HUES6 (cell line): ENCODE measurements at regions not wholly inside any gene's neighbourhood (a gene's known extent, or its start where the extent isn't known, plus 50 kb on each side); places are given as distances from the start of the nearest gene placed in this dataset.

Source experiments
- H3K27ac ChIP-seq: 2 replicates; pipeline ENCODE4 v1.7.0; 2013; ENCODE audit warnings: low read depth, mild to moderate bottlenecking, low read length, inconsistent platforms
- H3K27me3 ChIP-seq: 2 replicates; pipeline ENCODE4 v1.6.1; 2013; ENCODE audit warnings: low read length; ENCODE audit not compliant: control insufficient read depth, insufficient read depth
- H3K36me3 ChIP-seq: 2 replicates; pipeline ENCODE4 v1.6.1; 2013; ENCODE audit warnings: low read length; ENCODE audit not compliant: control insufficient read depth, insufficient read depth
- H3K4me1 ChIP-seq: 2 replicates; pipeline ENCODE4 v1.6.1; 2013; ENCODE audit warnings: low read length; ENCODE audit not compliant: control insufficient read depth, insufficient read depth
- H3K4me3 ChIP-seq: 2 replicates; pipeline ENCODE4 v1.5.1; 2013; ENCODE audit warnings: low read depth, low read length
- H3K9ac ChIP-seq: one replicate; pipeline ENCODE4 v1.6.1; 2013; ENCODE audit warnings: mild to moderate bottlenecking, low read length
- H3K9me3 ChIP-seq: 2 replicates; pipeline ENCODE4 v1.6.1; 2013; ENCODE audit warnings: low read depth, low read length; ENCODE audit not compliant: control insufficient read depth, insufficient read depth

GRCh38 chr21:27646056-27646455, 679.2 kb upstream of the ADAMTS5 start:
- no peak overlapping the region for H3K27ac ChIP-seq
- H3K4me3 ChIP-seq: no peak overlapping the region
- H3K4me1 ChIP-seq: no peaks in the 10 kb centered on the region
- no peaks in the 10 kb centered on the region for H3K27me3 ChIP-seq
- no peaks in the 10 kb centered on the region for H3K36me3 ChIP-seq
- H3K9ac ChIP-seq: no peak overlapping the region
- H3K9me3 ChIP-seq: peaks cover 8% of the 10 kb centered on the region; the same call in 1 of the 2 replicates

- Histone ChIP-seq H3K27me3 (no peaks in the 10 kb centered on the region), H3K4me3 (no peak overlapping the region), H3K4me1 (no peaks in the 10 kb centered on the region), H3K9me3 (peaks cover 3% of the 10 kb centered on the region; the same call in 1 of the 2 replicates), H3K36me3 (no peaks in the 10 kb centered on the region), H3K9ac (no peak overlapping the region), H3K27ac (no peak overlapping the region)
Observed at GRCh38 chr21:27645285-27645684, 678.4 kb upstream of the ADAMTS5 start.

DNA sequence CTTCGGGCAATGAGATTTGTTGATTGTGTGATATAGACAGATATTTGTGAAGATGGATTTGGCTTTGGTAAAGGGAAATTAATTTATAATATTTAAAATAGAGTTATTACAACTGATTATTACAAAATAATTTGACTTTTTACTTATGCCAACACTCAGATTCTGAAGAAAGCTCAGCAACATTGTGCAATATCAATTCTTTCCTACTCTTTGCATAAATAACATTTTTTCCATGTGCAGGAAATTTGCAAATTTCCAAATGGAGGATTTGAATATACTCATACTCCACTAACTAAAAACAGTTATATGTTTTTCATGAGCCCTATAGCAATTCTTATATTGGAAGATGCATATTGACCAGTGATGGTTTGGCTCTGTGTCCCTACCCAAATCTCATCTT, 676.4 kb upstream of the ADAMTS5 start:
- no peaks in the 10 kb centered on the region for H3K36me3 ChIP-seq

DNA sequence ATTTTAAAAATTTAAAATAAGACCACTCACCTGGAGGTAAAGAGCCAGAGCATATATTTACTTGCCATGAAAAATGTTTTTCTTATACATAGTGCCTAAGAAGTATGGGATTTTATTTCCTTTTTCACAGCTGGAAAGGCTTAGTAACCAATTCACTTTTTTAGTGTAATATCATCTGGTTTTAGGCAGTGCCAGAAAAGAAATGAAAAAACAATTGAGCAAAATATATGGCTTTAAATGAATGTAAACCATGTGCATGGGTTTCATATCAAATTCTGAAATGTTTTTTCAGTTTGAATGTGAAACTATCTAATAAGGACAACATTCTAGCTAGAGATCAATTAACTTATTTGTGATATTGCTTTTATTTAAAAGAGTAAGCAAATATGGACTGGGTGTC, 672.4 kb upstream of the ADAMTS5 start:
- H3K27ac ChIP-seq: no peak overlapping the region
- H3K36me3 ChIP-seq: no peaks in the 10 kb centered on the region
- no peaks in the 10 kb centered on the region for H3K27me3 ChIP-seq
- peaks cover 3% of the 10 kb centered on the region; the same call in 1 of the 2 replicates for H3K9me3 ChIP-seq
- H3K4me1 ChIP-seq: no peaks in the 10 kb centered on the region
- no peak overlapping the region for H3K9ac ChIP-seq
- H3K4me3 ChIP-seq: no peak overlapping the region

More for the DNA sequence above, 676.4 kb upstream of the ADAMTS5 start:
- H3K4me1 ChIP-seq: no peaks in the 10 kb centered on the region
- no peak overlapping the region for H3K27ac ChIP-seq
- H3K27me3 ChIP-seq: no peaks in the 10 kb centered on the region
- no peak overlapping the region for H3K4me3 ChIP-seq
- H3K9me3 ChIP-seq: peaks cover 3% of the 10 kb centered on the region; the same call in 1 of the 2 replicates
- H3K9ac ChIP-seq: no peak overlapping the region

DNA sequence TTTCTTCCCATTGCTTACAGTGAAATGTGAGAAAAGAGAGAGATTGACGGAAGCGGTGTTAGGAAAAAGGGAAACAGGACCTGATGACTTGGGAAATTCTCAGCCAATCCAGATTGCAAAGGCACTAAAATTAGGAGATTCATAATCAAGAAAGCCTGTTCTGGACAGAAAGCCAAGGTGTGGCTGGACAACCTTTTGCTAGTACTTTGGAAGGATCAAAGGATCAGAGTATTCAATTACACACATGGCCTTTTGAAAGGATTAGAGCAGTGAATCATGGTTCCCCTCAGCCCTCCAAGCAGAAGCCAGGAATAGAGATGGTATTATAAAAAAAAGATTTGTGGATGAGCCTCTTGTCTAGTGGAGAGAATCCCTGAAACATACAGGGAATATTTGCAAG, 669.8 kb upstream of the ADAMTS5 start:
- Histone ChIP-seq H3K4me3 (no peak overlapping the region), H3K9me3 (no peaks in the 10 kb centered on the region), H3K36me3 (no peaks in the 10 kb centered on the region), H3K27ac (no peak overlapping the region), H3K9ac (no peak overlapping the region), H3K27me3 (no peaks in the 10 kb centered on the region), H3K4me1 (no peaks in the 10 kb centered on the region)

- Histone ChIP-seq H3K36me3 (no peaks in the 10 kb centered on the region), H3K27me3 (no peaks in the 10 kb centered on the region), H3K4me3 (no peak overlapping the region), H3K4me1 (no peaks in the 10 kb centered on the region), H3K9me3 (no peaks in the 10 kb centered on the region), H3K27ac (no peak overlapping the region), H3K9ac (no peak overlapping the region)
Observed at GRCh38 chr21:27633631-27634030, 666.7 kb upstream of the ADAMTS5 start.

GRCh38 chr21:27631471-27631870, 664.6 kb upstream of the ADAMTS5 start:
- H3K9ac ChIP-seq: no peak overlapping the region
- no peaks in the 10 kb centered on the region for H3K27me3 ChIP-seq
- no peaks in the 10 kb centered on the region for H3K9me3 ChIP-seq
- no peak overlapping the region for H3K4me3 ChIP-seq
- no peaks in the 10 kb centered on the region for H3K4me1 ChIP-seq
- no peak overlapping the region for H3K27ac ChIP-seq
- H3K36me3 ChIP-seq: no peaks in the 10 kb centered on the region

GRCh38 chr21:27622631-27623030, 655.7 kb upstream of the ADAMTS5 start:
- Histone ChIP-seq H3K9ac (no peak overlapping the region), H3K9me3 (no peaks in the 10 kb centered on the region), H3K4me3 (no peak overlapping the region)

GRCh38 chr21:27614231-27614630, 647.3 kb upstream of the ADAMTS5 start:
- no peaks in the 10 kb centered on the region for H3K4me1 ChIP-seq
- H3K9me3 ChIP-seq: no peaks in the 10 kb centered on the region
- no peak overlapping the region for H3K27ac ChIP-seq
- H3K9ac ChIP-seq: no peak overlapping the region
- H3K27me3 ChIP-seq: no peaks in the 10 kb centered on the region
- no peaks in the 10 kb centered on the region for H3K36me3 ChIP-seq
- no peak overlapping the region for H3K4me3 ChIP-seq

More at GRCh38 chr21:27622631-27623030, 655.7 kb upstream of the ADAMTS5 start:
- H3K27ac ChIP-seq: no peak overlapping the region
- no peaks in the 10 kb centered on the region for H3K27me3 ChIP-seq
- H3K4me1 ChIP-seq: no peaks in the 10 kb centered on the region
- no peaks in the 10 kb centered on the region for H3K36me3 ChIP-seq

DNA sequence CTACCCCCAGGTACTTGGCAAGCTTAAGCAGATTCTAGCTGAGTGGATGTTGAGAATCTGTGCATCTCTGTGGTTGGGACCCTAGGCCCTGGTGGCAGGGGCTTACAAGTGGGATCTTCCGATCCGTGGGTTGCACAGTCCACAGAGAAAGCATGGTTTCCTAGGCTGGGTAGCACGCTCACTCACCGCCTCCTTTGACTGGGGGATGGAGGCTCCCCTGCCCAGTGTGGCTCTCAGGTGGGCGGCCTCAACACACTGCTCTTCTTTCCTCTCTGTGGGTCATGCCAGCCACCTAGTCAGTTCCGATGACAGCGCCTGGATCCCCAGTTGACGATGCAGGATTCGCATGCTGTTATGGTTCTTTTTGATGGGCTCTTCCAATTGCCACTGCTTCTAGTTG, 639.5 kb upstream of the ADAMTS5 start:
- Histone ChIP-seq H3K4me1 (no peaks in the 10 kb centered on the region), H3K4me3 (no peak overlapping the region), H3K9ac (no peak overlapping the region), H3K27me3 (no peaks in the 10 kb centered on the region), H3K36me3 (no peaks in the 10 kb centered on the region), H3K9me3 (no peaks in the 10 kb centered on the region), H3K27ac (no peak overlapping the region)

DNA sequence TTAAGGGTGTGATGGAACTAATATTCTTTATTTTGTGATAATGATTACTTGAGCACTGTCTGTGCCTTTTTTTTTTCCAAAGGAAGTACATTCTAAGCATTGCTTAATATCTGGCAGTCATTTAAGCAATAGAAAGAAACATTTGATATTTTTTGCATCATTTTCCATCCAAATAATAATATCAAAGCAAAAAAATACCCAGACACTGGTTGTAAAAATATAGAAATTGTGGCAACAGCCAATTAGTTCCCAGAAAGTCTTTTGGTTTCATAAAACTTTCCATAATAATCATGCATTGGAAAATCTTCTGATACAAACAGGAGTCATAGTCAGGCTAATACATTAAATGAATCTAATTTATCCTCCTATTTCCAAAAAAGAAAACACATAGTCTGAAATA, 629.3 kb upstream of the ADAMTS5 start:
- Histone ChIP-seq H3K27ac (no peak overlapping the region), H3K9me3 (peaks cover 6% of the 10 kb centered on the region; the same call in 1 of the 2 replicates), H3K36me3 (no peaks in the 10 kb centered on the region), H3K9ac (no peak overlapping the region), H3K27me3 (no peaks in the 10 kb centered on the region), H3K4me3 (no peak overlapping the region), H3K4me1 (no peaks in the 10 kb centered on the region)

DNA sequence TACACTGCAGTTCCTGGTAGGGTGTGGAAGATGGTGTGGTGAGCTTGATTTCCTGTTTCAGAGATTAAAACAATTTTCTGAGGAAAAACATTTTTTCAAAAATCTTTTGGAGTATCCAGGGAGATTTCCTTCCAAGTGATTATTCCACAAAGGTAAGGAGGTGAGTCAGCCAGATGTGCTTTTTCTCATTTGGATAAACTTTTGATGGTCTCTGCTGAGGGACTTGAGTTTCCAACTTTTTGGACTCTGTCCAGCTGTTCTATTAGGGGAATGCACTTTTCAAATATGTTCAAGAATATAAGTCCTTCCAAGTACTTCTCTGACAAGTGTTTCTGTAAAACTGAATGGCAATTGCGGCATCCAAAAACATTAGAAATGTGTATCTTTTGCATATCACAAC, 628.8 kb upstream of the ADAMTS5 start:
- Histone ChIP-seq H3K27me3 (no peaks in the 10 kb centered on the region), H3K4me1 (no peaks in the 10 kb centered on the region), H3K9me3 (peaks cover 6% of the 10 kb centered on the region; the same call in 1 of the 2 replicates), H3K36me3 (no peaks in the 10 kb centered on the region), H3K9ac (no peak overlapping the region), H3K4me3 (no peak overlapping the region), H3K27ac (no peak overlapping the region)
